UCSD-AML1 (cell line): ENCODE measurements at regions not wholly inside any gene's neighbourhood (a gene's known extent, or its start where the extent isn't known, plus 50 kb on each side); places are given as distances from the start of the nearest gene placed in this dataset.

Experiments
- DNase-seq: peaks from one replicate; lab custom pipeline; 2025; ENCODE audit not compliant: unreplicated experiment; lab: John Stamatoyannopoulos, UW

- DNase-seq: no peak
Measured at GRCh38 chr3:118406562-118406961, 628.1 kb downstream of the IGSF11 start.

- DNase-seq: no peak
Measured at GRCh38 chr3:118408431-118408830, 626.2 kb downstream of the IGSF11 start.

GRCh38 chr3:118412503-118412902, 622.1 kb downstream of the IGSF11 start:
- DNase-seq: no peak

- DNase-seq: no peak
Measured at GRCh38 chr3:118425272-118425837, 609.3 kb downstream of the IGSF11 start.

- DNase-seq: no peak
Measured at GRCh38 chr3:118433825-118434224, 600.8 kb downstream of the IGSF11 start.

DNA sequence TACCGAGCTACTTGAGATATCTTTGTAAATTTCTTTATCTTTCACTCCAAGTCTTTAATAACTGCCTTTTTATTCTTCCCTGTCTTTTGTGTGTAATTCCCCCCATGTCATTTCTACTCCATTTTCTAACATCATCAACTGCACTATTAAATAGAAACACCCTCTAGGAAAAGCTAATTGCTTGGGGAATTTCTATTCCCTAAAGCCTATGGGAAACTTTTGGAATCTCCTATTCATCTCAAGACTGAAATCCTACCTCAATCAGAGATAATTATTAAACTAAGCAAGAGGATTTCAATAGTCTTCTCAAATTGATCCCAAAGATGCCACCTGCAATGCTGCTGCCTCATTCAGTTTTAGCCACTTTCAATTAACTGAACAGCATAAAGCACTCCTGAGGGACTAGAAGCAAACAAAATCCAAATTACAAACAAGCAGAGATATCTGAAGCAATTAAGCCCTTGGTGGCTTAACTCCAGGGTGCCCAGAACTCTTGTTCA, 598.7 kb downstream of the IGSF11 start:
- DNase-seq: no peak

DNA sequence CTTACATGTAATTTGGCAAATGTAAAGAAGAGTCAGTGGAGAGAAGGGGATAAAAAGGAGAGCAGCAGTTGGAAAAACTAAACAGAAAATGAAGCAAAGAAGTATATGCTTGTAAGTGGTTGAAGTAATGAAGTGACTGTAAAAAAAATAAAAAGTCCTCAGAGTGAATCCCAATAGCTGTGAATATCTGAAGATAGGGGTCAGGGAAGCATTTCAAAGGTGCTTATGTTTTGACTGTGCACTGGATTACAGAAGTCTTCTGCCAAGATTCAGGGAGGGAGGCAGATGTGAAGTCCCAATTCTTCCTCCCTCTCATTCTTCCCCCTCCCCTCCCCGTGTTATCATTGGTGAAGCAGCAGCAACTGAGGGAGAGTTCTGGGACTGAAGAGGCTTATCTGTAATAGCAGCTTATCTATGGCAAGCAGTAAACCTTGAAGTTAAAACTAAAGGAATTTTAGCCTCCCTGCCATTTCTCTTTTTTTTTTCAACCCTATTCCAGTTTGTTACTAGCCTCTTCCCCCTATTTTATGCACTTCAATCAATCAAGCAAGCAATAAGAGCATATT, 597.9 kb downstream of the IGSF11 start:
- DNase-seq: no peak

- no peak for DNase-seq
Measured at GRCh38 chr3:118445036-118445435, 589.6 kb downstream of the IGSF11 start.

DNA sequence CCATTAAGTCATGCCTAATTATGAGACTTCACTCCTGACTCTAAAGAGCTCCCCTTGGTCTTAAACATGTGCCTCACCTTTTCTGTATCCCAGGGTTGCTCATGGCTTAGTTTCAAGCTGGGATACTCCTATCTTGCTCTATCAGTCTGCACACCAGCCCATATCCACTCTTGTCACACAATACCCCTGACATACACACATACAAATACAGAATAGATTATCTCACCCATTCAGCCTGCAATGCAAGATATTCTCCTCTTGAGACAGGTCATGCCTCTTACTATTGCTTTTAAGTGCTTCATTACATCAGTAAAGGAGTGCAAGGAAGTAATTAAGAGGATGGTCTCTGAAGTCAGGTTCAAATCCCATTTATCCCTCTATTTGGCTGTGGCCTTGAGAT, 587.3 kb downstream of the IGSF11 start:
- DNase-seq: no peak

GRCh38 chr3:118466795-118467330, 567.8 kb downstream of the IGSF11 start:
- no peak for DNase-seq

DNA sequence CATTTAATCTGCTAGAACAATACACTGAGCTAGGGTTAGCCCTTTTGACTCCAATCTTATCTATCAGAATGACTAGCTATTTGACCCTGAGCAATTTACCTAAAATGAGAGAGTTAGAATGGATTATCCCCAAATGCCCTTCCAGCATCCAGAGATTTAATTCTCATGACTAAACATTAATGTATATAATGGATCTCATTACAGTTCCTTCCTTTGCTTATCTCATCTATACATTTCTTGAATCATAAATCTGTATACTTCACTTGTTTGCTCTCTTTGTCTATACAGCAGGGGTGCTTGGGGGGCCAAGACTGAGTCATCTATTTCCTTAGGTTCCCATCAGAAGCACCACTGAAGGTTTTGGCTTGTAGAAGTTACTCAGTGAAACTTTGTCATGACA, 565.8 kb downstream of the IGSF11 start:
- DNase-seq: no peak

DNA sequence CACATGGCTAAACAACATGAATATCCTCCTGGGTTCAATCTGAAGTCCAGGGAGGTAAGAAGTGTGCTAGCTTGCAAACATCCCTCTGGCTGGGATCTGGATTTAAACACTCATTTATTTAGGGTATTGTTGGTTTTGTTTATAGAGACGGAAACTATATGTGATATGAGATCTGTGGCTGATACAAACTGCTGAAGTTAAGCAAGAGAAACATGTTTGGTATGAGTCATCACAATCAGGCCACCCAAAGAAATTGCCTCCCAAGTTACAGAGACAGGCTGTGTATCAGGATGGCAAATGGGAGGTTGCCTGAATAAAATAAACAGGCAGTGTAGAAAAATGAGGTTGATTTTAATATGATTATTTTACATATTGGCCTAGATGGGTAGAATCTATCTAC, 562.1 kb downstream of the IGSF11 start:
- DNase-seq: no peak

DNA sequence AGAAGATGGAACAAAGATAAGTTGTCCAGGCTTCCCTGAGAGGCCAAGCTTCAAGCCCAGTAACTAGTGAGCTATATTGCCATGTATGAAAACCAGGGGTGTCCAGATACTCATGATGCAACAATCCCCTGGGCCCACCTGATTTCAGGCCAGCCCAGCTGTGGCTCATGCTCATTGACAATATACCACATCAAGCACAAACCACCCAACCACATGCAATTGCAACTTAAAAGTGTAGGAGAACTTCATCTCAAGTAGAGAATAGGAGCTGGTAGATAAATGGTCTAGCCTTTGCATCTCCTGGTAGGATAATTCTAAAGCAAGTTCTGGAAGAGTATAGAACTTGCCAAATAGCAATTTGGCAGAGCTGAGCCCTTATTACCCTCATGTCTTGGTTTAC, 561.3 kb downstream of the IGSF11 start:
- no peak for DNase-seq

DNA sequence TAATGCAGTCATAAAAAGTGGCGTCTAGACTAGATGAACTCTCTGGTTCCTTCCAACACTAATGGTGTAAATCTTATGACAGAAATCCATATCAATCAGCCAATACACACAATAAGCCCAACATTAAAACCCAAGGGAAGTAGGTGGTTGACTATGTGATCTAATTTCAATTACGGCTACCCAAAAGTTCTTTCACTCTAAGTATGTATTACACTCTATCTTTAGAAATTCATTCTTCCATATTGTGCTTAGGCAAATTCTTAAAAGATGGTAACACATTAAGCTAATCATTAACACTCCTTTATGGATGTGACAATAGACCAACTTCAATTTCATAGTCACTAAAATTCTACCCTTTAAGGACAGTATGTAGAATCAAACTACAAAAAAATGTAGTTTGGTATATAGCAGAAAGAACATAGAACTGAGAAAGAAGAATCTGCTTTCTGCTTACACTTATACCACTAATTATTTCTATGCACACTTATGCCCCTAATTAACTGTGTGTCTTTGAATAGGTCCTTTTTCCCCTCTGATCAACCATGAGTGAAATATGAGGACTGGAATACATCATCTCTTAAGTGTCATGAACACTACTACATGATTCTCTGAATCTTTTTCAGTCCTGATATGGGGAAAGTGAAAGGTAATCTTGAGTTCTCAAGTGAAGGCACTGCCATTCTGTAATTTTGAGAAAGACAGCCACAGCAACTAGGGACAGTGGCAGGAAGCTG, 557.6 kb downstream of the IGSF11 start:
- DNase-seq: no peak

DNA sequence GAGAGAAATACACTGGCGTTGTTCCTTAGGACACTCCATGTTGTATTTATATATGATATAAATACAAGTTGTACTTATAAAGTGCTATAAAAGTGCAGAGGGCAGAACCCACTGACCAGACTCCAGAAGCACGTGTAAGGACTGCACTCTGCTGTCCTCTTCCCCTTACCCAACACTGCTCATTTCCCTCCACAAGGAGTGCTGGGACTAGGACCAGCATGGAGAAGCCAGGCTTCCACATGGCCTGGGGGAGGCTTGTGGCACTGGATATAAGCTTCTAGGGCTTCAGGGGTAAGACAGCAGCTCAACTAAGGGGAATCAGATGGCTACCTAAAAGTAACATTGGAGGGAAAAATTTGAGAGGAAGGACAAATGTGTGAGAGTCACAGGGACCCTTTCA, 556.9 kb downstream of the IGSF11 start:
- DNase-seq: peak; percentile 6

- DNase-seq: no peak
Measured at GRCh38 chr3:118478706-118479276, 555.9 kb downstream of the IGSF11 start.

DNA sequence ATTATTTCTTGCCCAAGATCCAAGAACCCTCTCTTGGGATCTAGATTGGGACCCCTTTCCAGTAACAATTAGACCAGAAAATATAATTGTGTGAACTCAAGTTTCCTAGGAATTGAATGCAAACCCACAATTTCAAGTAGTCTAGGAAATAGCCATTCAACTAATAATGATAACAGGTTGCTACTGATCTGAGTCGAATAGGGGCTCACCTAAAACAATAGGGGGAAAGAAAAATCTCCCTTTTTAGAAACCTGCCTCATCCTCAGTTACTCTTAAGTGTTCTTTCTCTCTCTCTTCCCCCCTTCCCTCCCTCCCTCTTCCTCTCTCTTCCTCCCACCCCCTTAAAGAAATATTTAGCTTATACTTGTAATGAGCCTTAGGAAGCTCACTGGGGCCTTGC, 555.3 kb downstream of the IGSF11 start:
- no peak for DNase-seq

DNA sequence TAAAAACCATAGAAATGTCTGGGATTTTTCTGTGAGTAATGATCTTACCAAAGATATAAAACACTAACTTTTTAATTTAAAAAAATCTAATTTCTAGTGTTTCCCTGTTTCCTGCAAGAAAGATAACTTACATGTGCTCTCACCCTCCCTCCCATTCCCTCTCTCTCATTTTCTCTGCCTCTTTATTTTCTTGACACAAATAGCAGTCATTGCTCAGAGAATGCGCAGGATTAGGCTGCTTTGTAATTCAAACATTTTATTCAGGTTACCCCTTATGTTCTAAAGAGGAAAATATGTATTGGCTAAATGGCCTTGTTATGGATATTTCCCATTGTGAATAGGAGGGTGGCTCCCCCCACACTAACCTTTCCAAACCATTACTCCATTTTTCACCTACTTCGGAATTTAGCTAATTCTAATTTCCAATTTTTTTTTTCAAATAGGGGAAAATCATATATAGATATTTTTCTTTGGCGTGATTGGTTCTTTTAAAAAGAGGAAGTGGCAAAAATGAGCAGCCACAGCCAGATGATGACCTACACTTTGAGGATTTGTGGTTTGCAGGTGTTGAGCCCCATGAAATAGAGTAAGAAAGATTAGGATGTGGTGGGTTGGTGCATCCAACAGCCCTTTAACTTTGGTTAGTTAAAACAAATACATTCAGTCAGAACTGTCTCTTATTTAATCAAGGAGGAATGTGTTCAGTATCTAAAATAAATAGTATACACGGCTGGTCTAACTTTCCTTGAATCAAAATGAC, 554.4 kb downstream of the IGSF11 start:
- DNase-seq: no peak

DNA sequence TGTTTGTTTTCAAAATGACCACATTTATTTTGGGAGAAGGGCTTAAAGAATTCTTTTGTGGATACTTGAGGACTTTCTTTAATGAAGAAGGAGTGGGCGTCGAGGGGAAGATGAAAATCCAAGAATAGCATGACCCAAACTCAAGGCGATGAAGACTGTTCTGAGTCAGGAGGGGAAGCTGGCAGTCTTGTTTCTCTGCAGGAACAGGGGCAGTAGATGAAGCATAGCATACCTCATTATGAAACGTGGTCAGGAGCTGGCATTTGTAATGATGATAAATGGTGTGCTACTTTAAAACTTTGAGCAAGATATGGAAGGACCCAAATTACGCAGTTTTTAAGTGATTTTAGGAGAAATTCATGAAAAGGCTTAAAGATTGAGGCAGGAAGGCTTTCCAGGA, 549.0 kb downstream of the IGSF11 start:
- no peak for DNase-seq

- DNase-seq: no peak
Measured at GRCh38 chr3:118487734-118488133, 546.9 kb downstream of the IGSF11 start.

DNA sequence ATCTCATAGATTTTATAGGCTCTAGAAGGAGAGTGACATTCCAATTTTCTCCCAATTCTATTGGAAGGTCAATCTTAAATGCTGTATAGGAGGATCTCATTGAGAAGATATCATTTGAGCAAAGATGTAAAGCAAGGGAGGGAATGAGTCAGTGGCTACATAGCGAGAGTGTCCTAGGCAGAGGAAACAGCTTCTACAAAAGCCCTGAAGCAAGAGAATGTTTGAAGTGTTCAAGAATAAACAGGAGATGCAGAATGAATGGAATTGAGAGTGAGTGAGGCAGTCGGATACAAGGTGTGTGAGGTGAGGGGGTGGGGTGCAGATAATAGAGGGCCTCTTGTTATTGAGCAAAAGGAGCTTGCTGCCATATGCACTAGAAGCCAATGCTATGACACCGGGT, 545.9 kb downstream of the IGSF11 start:
- DNase-seq: no peak
